Right kidney (tissue), 1 donor: ENCODE measurements at regions not wholly inside any gene's neighbourhood (a gene's known extent, or its start where the extent isn't known, plus 50 kb on each side); places are given as distances from the start of the nearest gene placed in this dataset.

Experiments
- DNase-seq: peaks from one replicate; pipeline ENCODE4 v3.0.0-alpha.2; 2016

DNA sequence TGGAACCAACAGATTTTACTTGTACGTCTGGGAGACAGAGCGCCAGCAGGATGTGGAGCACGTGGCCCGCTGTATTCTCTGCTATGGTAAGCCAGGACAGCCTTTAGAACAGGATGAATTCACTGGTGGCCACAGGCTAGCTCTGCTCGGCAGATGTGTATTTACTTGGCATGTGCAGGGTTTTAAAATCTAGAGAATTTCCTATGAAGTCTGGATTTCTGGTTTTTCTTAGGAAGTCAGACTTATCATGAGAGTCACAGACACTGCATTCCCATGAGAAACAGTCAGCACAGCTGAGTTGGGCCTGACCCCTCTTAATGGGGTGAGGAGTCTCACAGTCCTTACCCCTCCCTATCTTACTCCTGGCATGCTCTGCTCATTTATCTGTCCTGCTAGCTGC lies 84.6 kb upstream of the COL6A5 start:
- no peak for DNase-seq

DNA sequence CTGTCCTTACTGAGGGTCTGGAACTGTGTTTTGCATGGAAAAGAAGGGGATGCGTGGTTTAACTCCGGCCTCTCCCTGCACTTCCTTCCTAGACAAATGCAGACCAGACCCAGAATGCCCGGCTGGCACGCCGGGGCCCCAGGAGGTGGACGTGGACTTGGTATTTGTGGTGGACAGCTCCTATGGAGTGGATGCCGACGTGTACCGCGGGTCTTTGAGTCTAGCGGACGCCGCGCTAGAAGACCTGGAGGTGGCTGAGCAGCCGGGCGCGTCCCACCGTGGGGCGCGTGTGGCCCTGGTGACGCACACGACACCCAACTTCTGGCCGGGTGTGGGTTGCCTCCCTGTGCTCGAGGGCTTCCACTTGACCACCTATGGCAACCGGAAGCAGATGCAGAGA lies 81.8 kb upstream of the COL6A5 start:
- no peak for DNase-seq

DNA sequence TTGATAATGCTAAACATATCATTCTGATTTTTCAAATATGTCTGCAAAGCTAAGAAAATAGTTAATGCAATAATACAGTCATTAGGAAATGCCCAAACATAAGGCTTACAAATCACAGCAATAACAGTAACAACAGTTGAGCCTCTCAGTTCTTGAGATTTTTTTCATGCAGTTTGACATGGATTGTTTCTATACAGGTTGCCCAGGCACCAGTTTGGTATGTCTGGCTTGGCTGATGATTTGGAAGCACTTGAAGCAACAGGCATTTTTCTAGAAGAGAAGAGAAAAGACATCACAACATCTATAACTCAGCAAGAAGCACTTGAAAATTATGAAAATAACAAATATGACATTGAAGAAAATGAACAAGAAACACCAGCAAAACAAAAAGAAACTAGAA lies 78.7 kb upstream of the COL6A5 start:
- no peak for DNase-seq

DNA sequence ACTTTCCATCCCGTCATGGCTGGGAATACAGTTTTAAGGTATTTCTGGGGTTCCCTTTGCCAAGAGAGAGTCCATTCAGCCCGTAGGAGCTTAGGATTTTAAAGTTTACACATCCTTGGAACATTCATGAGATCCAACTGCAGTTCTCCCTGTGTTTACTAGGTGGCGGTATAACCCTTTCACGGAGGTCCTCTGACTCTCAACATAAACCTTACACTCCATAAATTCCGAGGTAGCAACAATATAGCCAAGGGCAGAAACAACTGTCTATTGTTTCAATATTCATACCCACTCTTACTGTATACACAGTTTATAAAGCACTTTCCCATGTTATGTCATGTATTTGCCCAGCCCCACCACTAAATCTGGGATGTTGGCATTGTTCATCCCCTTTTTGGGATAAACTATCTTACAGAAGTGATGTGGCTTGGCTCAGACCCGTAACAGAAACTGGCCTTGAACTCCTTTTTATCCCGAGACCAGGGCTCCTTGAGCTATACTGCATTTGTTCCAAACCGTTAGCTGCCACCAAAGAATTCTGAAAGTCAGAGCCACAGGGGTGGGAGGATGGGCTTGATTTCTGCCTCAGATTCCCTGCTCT lies 69.2 kb upstream of the COL6A5 start:
- peak; percentile 15 for DNase-seq

DNA sequence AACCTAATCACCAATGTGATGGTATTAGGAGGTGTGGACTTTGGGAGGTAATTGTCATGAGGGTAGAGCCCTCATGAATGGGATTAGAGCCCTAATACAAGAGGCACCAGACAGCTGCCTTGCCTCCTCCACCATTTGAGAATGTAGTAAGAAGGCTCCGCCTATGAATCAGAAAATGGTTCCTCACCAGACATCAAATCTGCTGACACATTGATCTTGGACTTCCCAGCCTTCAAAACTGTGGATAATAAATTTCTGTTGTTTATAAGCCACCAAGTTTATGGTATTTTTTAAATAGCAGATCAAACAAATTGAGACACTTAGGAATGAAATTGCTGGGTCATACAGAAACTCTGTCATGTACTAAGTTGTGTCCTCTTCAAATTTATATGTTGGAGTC lies 56.8 kb upstream of the COL6A5 start:
- DNase-seq: no peak

DNA sequence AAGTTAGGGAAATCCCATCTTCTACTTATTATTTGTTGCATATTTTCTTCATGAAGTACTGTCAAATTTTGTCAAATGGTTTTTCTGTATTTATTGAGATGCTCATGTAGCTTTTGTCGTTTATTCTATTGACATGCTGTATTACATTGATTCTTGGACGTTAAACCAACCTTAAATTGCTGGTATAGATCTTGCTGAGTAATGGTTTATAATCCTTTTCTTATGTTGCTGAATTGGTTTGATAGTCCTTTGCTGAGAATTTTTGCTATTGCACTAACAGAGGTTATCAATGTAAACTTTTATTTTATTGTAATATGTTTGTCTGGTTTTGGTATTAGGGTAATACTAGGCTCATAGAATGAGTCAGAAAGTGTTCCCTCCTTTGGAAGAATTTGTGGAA lies 54.3 kb upstream of the COL6A5 start:
- no peak for DNase-seq

DNA sequence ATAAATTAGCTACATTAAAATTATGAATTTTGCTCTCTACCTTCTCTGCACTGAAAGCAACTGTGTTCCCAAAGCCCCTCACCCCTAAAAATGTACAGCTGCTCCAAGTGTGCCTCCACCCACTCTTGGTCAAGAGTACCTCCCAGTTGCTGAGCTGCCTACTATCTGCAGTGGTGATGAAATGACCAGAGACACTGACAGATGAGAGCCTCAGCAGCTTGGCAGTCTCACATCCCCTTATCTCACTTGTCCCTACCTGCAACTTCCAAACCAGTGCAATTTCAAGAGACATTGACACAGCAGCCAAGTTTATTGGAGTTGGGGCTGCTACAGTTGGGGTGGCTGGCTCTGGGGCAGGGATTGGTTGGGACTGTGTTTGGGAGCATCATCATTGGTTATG lies 52.2 kb upstream of the COL6A5 start:
- no peak for DNase-seq
